SHP77 (cell line): ENCODE measurements at regions not wholly inside any gene's neighbourhood (a gene's known extent, or its start where the extent isn't known, plus 50 kb on each side); places are given as distances from the start of the nearest gene placed in this dataset.

Experiments
- DNase-seq, 2 experiments: peaks; one replicate each; lab custom pipeline; 2025; lab: John Stamatoyannopoulos, UW

GRCh38 chr3:176969066-176969465 is 228.2 kb downstream of the TBL1XR1 start:
- DNase-seq: no peak

- DNase-seq: no peak
These were observed 228.7 kb downstream of the TBL1XR1 start for GRCh38 chr3:176968631-176969030.

- no peak for DNase-seq
These were observed 229.8 kb downstream of the TBL1XR1 start for GRCh38 chr3:176967522-176967921.

DNA sequence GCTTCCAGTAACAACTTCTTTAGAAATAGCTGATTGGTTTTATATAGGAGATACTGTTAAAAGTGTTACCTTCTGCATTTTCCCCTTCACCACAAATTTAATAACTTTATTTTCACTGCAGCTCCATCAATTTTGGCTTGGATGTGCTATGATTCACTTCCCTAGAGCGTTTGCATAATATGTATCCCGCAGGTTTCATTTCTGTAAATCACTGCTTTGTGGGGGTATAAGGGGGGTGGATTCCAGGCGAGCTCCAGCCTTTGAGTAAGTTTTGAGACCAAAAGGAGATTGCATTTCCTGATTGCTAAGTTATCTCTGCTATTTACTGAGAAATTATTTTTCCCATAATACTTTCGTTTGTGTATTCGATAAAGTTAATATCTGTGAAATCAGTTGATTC is 232.6 kb downstream of the TBL1XR1 start:
- DNase-seq: no peak

DNA sequence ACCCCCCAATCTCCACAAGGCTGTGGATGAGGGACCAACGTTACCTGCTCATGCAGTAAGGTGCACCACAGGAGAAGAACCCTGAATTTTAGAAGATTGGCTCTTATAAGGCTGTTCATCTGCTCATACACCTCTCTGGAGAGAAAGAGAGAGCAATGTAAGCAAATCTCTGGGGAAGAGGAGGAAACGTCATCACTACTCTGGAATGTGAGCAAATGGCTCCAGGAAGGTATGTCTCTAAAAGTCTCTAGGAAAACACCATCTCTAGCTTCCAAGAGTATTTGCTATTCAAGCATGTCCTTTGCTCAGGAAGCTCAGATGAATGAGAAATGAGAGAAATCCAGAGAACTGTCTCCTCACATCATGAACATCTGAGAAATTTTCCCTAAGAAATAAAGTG is 235.4 kb downstream of the TBL1XR1 start:
- no peak for DNase-seq

GRCh38 chr3:176959867-176960266 is 237.4 kb downstream of the TBL1XR1 start:
- DNase-seq: no peak

- no peak for DNase-seq
These were observed 238.7 kb downstream of the TBL1XR1 start for GRCh38 chr3:176958560-176958959.

GRCh38 chr3:176954517-176954916 is 242.8 kb downstream of the TBL1XR1 start:
- DNase-seq: no peak

GRCh38 chr3:176953106-176954060 is 243.9 kb downstream of the TBL1XR1 start:
- no peak for DNase-seq

DNA sequence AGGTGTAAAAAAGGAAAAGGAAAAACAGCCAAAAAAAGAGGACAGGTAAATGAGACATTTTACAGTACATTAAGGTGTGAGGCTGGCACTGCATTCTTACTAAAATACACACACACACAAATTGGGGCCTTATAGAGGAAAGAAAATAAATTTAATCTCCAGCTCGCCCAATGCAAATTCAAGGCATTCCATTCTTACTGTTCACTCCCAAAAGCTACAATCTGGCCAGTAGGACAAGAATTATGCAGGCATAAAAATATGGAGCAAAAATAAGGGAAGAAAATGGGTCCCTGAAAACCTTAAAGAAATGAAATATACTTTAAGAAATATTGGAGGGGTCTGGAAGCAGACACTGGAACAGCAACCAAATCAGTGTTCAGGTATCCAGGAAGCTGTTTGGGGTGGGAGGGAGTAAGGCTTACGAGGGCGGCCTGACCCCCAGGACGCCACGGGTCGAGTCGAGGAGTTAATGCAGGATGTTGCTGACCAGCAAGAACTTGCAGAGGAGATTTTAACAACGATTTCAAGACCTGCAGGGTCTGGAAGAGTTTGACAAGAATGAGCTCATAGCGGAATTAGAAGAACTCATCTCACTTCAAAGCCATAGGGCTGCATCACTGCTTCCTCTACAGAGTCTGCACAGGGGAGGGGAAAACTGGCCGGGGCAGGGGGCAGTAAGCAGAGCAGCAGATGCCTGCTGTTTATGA is 245.5 kb downstream of the TBL1XR1 start:
- DNase-seq: no peak

- DNase-seq: no peak
These were observed 246.1 kb downstream of the TBL1XR1 start for GRCh38 chr3:176951144-176951543.

DNA sequence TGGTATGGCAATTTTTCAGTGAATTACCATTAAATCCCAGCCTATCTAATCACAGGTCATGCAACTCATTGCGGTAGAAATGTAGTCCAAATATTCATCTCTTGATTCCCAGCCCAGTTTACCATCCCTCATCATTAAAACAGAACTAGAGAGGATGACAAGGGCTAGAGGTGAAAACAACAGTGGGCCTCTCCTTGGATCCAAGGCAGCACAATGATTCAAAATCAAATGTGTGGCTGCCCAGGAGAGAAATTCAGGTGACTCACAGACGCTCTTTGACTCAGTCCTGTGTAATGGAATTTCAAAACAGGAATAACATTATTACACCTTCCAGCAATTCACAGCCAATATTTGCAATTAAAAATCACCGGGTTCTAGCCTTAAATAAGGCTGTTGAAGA is 246.5 kb downstream of the TBL1XR1 start:
- DNase-seq: no peak

- DNase-seq: no peak
These were observed 249.1 kb downstream of the TBL1XR1 start for GRCh38 chr3:176948151-176948550.

GRCh38 chr3:176946202-176946601 is 251.1 kb downstream of the TBL1XR1 start:
- no peak for DNase-seq

DNA sequence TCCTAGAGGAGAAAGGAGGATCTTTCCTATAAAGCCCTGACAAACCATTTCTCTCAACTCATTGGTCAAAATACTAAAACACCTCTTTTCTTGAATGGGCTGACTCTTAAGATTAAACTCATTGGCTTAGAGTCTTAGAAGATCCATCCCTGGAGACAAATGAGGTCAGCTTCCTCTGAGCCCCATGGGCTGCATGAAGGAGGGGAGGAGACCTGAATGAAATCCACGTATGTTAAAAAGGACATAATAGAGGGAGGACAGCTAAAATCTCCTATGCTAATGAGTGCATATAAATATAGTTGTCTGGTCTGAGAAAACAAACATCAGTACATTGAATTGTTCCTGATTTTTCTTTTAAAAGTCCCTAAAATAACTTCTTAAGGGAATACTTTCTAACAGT is 255.0 kb downstream of the TBL1XR1 start:
- no peak for DNase-seq

GRCh38 chr3:176941689-176942088 is 255.6 kb downstream of the TBL1XR1 start:
- no peak for DNase-seq

GRCh38 chr3:176939022-176939817 is 258.1 kb downstream of the TBL1XR1 start:
- DNase-seq: peak; percentile 74 to 77

GRCh38 chr3:176937994-176938393 is 259.3 kb downstream of the TBL1XR1 start:
- DNase-seq: no peak

DNA sequence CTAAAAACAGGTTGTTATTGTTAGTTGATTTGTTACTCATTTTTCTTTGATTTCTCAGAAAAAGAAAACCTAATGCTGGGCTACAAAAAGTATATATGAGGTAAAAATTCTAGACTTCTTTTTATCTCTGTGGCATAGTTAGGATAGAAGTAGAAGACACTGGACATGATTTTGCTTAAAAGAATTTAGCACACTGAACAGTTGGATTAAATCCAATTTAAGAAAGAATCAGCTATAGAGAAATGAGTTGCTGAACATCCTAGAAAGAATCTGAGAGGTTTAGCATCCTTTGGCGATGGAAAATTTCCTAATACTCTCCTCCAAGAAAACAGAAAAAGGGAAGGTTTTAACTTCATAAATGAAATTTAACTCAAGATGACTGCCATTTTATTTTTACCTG is 259.7 kb downstream of the TBL1XR1 start:
- no peak for DNase-seq

- no peak for DNase-seq
These were observed 261.9 kb downstream of the TBL1XR1 start for GRCh38 chr3:176935194-176935888.

DNA sequence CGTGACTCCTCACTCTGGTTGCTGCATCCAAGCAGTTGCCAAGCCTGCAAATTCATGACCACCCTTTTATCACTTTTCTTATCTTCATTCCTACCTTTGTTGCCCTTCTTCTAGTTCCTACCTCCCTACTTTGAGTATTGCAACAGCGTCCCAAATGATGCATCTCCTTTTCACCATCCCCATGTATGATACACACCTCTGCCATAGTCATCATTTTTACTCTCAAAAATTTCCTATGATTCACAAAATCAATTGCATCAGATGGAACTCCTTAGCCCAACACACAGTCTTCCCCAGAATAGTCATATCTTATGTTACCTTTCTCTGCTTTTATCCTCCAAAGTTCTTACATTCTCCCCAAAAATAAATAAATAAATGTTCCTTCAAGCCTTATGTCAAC is 262.6 kb downstream of the TBL1XR1 start:
- DNase-seq: no peak

DNA sequence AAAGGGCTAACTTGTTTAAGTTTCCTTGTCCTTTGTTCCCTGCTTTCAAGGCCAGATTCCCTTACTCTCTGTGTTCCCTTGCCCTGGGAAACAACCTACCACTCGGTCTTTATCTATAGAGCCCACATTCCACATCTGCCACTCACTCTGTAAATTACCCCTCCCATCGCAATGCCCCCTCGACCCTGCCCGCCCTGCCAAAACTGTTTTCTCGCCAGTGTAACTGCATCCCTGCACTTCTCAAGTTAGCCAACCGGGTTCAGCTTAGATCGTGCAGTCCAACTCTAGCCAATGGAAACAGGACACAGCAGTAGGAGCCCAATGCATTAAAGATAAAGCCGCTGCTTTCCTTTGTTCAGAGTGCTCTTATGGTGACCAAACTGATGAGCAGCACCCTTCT is 263.6 kb downstream of the TBL1XR1 start:
- no peak for DNase-seq
